Endodermal cell (in vitro differentiated cells): ENCODE measurements at regions not wholly inside any gene's neighbourhood (a gene's known extent, or its start where the extent isn't known, plus 50 kb on each side); places are given as distances from the start of the nearest gene placed in this dataset.

Experiments
- DNase-seq: peaks from one replicate; pipeline ENCODE4 v3.0.0-alpha.2; 2017
- H3K27ac ChIP-seq: 2 replicates; pipeline ENCODE4 v1.5.1; 2013; ENCODE audit warnings: mild to moderate bottlenecking, low read depth, low read length, moderate library complexity
- H3K27me3 ChIP-seq: 2 replicates; pipeline ENCODE4 v1.6.1; 2013; ENCODE audit warnings: mild to moderate bottlenecking, low read length, moderate library complexity; ENCODE audit not compliant: insufficient read depth, control insufficient read depth, poor library complexity, severe bottlenecking
- H3K36me3 ChIP-seq: 2 replicates; pipeline ENCODE4 v1.7.0; 2013; ENCODE audit warnings: mild to moderate bottlenecking, low read length, moderate library complexity; ENCODE audit not compliant: control insufficient read depth, insufficient read depth
- H3K4me1 ChIP-seq: one replicate; pipeline ENCODE4 v1.7.0; 2013; ENCODE audit warnings: low read length; ENCODE audit not compliant: control insufficient read depth, insufficient read depth
- H3K4me3 ChIP-seq: 2 replicates; pipeline ENCODE4 v1.5.1; 2013; ENCODE audit warnings: mild to moderate bottlenecking, low read length, moderate library complexity
- H3K9ac ChIP-seq: 2 replicates; pipeline ENCODE4 v1.6.1; 2013; ENCODE audit warnings: mild to moderate bottlenecking, low read length, moderate library complexity; ENCODE audit not compliant: poor library complexity, severe bottlenecking; ENCODE audit errors: extremely low read depth
- H3K9me3 ChIP-seq: 2 replicates; pipeline ENCODE4 v1.6.1; 2013; ENCODE audit warnings: mild to moderate bottlenecking, low read length, moderate library complexity; ENCODE audit not compliant: control insufficient read depth
- H3K27ac Mint-ChIP-seq: 2 replicates; pipeline ENCODE4 v1.8.0; 2020; ENCODE audit warnings: mixed read lengths
- H3K27me3 Mint-ChIP-seq: 2 replicates; pipeline ENCODE4 v1.8.0; 2021; ENCODE audit warnings: mild to moderate bottlenecking, mixed read lengths; ENCODE audit not compliant: insufficient read depth
- H3K36me3 Mint-ChIP-seq: 2 replicates; pipeline ENCODE4 v1.8.0; 2020; ENCODE audit warnings: low read depth, mixed read lengths
- H3K4me1 Mint-ChIP-seq: 2 replicates; pipeline ENCODE4 v1.8.0; 2020; ENCODE audit warnings: mixed read lengths
- H3K4me3 Mint-ChIP-seq: 2 replicates; pipeline ENCODE4 v1.8.0; 2020; ENCODE audit warnings: mild to moderate bottlenecking, moderate library complexity, mixed read lengths
- H3K9me3 Mint-ChIP-seq: 2 replicates; pipeline ENCODE4 v1.8.0; 2020; ENCODE audit warnings: mild to moderate bottlenecking, mixed read lengths
- WGBS, 2 experiments: methylation state at CpG; one replicate each; pipeline versions ENCODE4 v1.1.5 to v1.1.7; 2013; ENCODE audit warnings: missing lambda C conversion rate in 2 of 2, mixed read lengths in 1 of 2; ENCODE audit not compliant: insufficient coverage in 1 of 2, insufficient read length in 1 of 2; 5-methylcytosine and 5-hydroxymethylcytosine counted together
- TF ChIP-seq, protein P1 (sequence below): fragments of 200-600 bp; sonication (generic); conservative IDR thresholded peaks from 2 replicates; pipeline ENCODE4 v1.5.0; 2021; ENCODE audit warnings: antibody characterized with exemption, mild to moderate bottlenecking

DNA sequence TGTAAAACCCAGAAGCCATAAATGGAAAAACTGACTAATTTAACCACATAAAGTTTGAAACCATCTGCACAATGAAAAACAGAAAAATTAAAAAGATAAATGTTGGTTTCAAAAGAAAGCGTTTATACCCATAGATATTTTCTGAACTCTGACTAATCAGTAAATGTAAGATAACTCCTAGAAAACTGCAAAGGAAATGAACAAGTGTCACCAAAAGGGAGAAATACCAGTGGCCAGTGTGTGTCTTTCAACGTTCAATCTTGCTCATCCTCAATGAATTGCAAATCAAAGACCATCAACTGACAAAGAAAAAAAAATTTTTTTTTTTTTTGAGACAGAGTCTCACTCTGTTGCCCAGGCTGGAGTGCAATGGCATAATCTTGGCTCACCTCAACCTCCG is 180.1 kb downstream of the SYK start:
- WGBS, 2 experiments: 93 to 96% methylated on average over 2 to 3 of the region's 3 CpGs
- H3K36me3 Mint-ChIP-seq: no peaks in the 10 kb centered on the region
- H3K4me1 Mint-ChIP-seq: peaks cover 44% of the 10 kb centered on the region
- no peak for DNase-seq
- Histone ChIP-seq H3K27me3 (no peaks in the 10 kb centered on the region), H3K9ac (no peak overlapping the region), H3K36me3 (no peaks in the 10 kb centered on the region), H3K4me3 (no peak overlapping the region), H3K9me3 (no peaks in the 10 kb centered on the region), H3K27ac (no peak overlapping the region), H3K4me1 (peaks cover 6% of the 10 kb centered on the region)
- H3K9me3 Mint-ChIP-seq: no peaks in the 10 kb centered on the region
- TF ChIP-seq, protein P1, sequence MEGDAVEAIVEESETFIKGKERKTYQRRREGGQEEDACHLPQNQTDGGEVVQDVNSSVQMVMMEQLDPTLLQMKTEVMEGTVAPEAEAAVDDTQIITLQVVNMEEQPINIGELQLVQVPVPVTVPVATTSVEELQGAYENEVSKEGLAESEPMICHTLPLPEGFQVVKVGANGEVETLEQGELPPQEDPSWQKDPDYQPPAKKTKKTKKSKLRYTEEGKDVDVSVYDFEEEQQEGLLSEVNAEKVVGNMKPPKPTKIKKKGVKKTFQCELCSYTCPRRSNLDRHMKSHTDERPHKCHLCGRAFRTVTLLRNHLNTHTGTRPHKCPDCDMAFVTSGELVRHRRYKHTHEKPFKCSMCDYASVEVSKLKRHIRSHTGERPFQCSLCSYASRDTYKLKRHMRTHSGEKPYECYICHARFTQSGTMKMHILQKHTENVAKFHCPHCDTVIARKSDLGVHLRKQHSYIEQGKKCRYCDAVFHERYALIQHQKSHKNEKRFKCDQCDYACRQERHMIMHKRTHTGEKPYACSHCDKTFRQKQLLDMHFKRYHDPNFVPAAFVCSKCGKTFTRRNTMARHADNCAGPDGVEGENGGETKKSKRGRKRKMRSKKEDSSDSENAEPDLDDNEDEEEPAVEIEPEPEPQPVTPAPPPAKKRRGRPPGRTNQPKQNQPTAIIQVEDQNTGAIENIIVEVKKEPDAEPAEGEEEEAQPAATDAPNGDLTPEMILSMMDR: no peak
- no peak overlapping the region for H3K27ac Mint-ChIP-seq
- H3K4me3 Mint-ChIP-seq: no peak overlapping the region
- no peaks in the 10 kb centered on the region for H3K27me3 Mint-ChIP-seq

DNA sequence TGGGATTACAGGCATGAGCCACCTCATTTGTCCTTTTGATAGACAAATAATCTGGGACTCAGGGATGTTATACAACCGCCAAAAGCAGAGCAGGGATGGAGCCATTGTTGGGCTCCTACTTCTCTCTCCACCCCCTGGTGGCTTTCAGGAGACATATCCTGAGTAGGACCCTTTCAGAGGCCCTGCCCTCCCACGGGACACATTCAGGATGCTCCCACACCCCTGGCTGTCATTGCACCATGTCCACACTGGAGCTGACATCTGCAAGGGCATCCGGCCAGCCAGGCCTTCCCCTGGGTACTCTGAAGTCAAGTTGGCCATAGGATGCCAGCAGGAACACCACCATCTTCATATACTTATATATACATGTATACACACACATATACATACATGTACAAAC is 181.8 kb downstream of the SYK start:
- H3K4me1 Mint-ChIP-seq: peaks cover 36% of the 10 kb centered on the region
- Histone ChIP-seq H3K4me1 (peaks cover 6% of the 10 kb centered on the region), H3K27me3 (no peaks in the 10 kb centered on the region), H3K4me3 (no peak overlapping the region), H3K9ac (no peak overlapping the region), H3K36me3 (no peaks in the 10 kb centered on the region), H3K9me3 (no peaks in the 10 kb centered on the region), H3K27ac (no peak overlapping the region)
- no peaks in the 10 kb centered on the region for H3K27me3 Mint-ChIP-seq
- TF ChIP-seq, protein P1: peak; percentile 56
- H3K36me3 Mint-ChIP-seq: no peaks in the 10 kb centered on the region
- no peaks in the 10 kb centered on the region for H3K9me3 Mint-ChIP-seq
- H3K27ac Mint-ChIP-seq: no peak overlapping the region
- WGBS, 2 experiments: 85 to 100% methylated on average over 2 to 3 of the region's 3 CpGs
- DNase-seq: no peak
- no peak overlapping the region for H3K4me3 Mint-ChIP-seq

DNA sequence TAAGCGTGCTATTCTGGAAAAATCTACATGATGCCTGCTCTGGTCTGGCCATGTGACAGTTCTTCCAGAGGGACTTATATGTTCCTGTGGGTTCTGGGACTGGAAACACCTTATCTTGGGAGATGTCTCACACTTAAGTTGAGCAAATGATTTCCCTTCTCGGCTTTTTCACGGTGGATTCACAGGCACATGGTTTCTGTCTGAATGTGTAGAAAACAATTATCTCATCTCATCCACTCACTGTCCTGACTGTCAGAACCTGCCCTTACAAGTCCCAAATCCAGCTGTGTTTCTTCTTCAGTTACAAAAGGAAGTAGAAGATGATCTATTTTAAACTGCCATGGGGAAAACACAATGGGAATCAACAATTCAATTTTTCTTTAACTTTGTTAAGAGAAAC is 184.0 kb downstream of the SYK start:
- H3K9ac ChIP-seq: no peak overlapping the region
- H3K27ac Mint-ChIP-seq: no peak overlapping the region
- H3K27me3 ChIP-seq: no peaks in the 10 kb centered on the region
- peaks cover 19% of the 10 kb centered on the region for H3K4me1 Mint-ChIP-seq
- no peak overlapping the region for H3K4me3 ChIP-seq
- H3K36me3 Mint-ChIP-seq: no peaks in the 10 kb centered on the region
- H3K9me3 Mint-ChIP-seq: peaks cover 5% of the 10 kb centered on the region
- TF ChIP-seq, protein P1: no peak
- 100% methylated on average over 1 to 3 of the region's 3 CpGs for WGBS, 2 experiments
- H3K9me3 ChIP-seq: peaks cover 15% of the 10 kb centered on the region
- no peak for DNase-seq
- no peaks in the 10 kb centered on the region for H3K36me3 ChIP-seq
- no peak overlapping the region for H3K27ac ChIP-seq
- no peak overlapping the region for H3K4me3 Mint-ChIP-seq
- no peaks in the 10 kb centered on the region for H3K27me3 Mint-ChIP-seq
- no peaks in the 10 kb centered on the region for H3K4me1 ChIP-seq
